ENCODE measurements at regions not wholly inside any gene's neighbourhood (a gene's known extent, or its start where the extent isn't known, plus 50 kb on each side); places are given as distances from the start of the nearest gene placed in this dataset.

DNA sequence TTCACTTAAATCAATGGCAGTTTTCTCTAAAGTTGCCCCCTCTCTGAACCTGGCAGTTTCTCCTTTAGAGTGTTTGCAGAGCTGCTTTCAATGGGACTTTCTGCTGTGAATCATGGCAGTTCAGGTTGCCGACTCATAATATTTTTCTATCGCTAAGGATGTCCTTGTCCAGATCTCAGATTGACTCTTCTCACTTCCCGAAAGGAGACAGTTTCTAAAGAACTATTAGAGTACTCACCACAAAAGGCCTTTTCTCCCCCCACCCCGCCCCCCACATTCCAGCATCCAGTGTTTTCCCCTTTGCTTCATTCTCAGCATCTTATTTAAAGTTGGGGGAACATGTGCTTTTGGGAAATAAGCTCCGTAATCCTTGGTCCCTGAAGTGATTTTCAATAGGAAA is 443.5 kb upstream of the KLF4 start:
- TF ChIP-seq, protein P1, sequence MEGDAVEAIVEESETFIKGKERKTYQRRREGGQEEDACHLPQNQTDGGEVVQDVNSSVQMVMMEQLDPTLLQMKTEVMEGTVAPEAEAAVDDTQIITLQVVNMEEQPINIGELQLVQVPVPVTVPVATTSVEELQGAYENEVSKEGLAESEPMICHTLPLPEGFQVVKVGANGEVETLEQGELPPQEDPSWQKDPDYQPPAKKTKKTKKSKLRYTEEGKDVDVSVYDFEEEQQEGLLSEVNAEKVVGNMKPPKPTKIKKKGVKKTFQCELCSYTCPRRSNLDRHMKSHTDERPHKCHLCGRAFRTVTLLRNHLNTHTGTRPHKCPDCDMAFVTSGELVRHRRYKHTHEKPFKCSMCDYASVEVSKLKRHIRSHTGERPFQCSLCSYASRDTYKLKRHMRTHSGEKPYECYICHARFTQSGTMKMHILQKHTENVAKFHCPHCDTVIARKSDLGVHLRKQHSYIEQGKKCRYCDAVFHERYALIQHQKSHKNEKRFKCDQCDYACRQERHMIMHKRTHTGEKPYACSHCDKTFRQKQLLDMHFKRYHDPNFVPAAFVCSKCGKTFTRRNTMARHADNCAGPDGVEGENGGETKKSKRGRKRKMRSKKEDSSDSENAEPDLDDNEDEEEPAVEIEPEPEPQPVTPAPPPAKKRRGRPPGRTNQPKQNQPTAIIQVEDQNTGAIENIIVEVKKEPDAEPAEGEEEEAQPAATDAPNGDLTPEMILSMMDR (IDR thresholded peaks at IDR 0.05; ENCODE audit: low read depth, low read length) = no peak
- no peak for TF ChIP-seq EZH2phosphoT487 (IDR thresholded peaks at IDR 0.05; ENCODE audit: low read depth)
